Keratinocyte (primary cell): ENCODE measurements at regions not wholly inside any gene's neighbourhood (a gene's known extent, or its start where the extent isn't known, plus 50 kb on each side); places are given as distances from the start of the nearest gene placed in this dataset.

Experiments
- CTCF ChIP-seq, 3 experiments: IDR thresholded peaks in 1 of 3; conservative IDR thresholded peaks in 1 of 3; optimal IDR thresholded peaks in 1 of 3; 2 replicates in 2 of 3; 3 replicates in 1 of 3; pipeline versions ENCODE3 to v1.5.1; 2011; ENCODE audit warnings: low read length in 3 of 3, mild to moderate bottlenecking in 3 of 3, moderate library complexity in 2 of 3, control low read depth in 1 of 3, inconsistent platforms in 1 of 3; ENCODE audit not compliant: insufficient read depth in 2 of 3; ENCODE audit errors: extremely low read depth in 1 of 3
- EZH2 ChIP-seq: IDR thresholded peaks from one replicate; pipeline ENCODE4 v1.6.1; 2012; ENCODE audit warnings: inconsistent platforms, mild to moderate bottlenecking, low read length, moderate library complexity

GRCh38 chr9:26710008-26710407 lies 182.6 kb downstream of the CAAP1 start:
- TF ChIP-seq CTCF (optimal IDR thresholded peaks at IDR 0.05 in 1 of 3, IDR thresholded peaks at IDR 0.05 in 1 of 3, conservative IDR thresholded peaks at IDR 0.05 in 1 of 3; ENCODE audit: extremely low read depth in 1 of 3, insufficient read depth in 2 of 3, low read length in 3 of 3) (no peak), EZH2 (no peak)
